HepG2 (cell line): ENCODE measurements at regions not wholly inside any gene's neighbourhood (a gene's known extent, or its start where the extent isn't known, plus 50 kb on each side); places are given as distances from the start of the nearest gene placed in this dataset.

Experiments
- ATAC-seq: fragments of 200-7000 bp; cut with Tn5 transposase; 3 replicates; pipeline ENCODE4 v1.9.1; 2020; ENCODE audit warnings: mild to moderate bottlenecking, moderate library complexity
- BruUV-seq: library from RNA; stranded (reverse); fragments of 400-500 nt; replicated peaks from 2 replicates; lab custom pipeline; 2021; lab: Mats Ljungman, UMichigan
- CTCF ChIA-PET: fragments of 300-600 bp; formaldehyde crosslinking; extraction: SDS; loops from one replicate; lab custom pipeline; 2021; ENCODE audit warnings: low total read pairs, inconsistent platforms, low intra/inter-chr PET ratio; lab: Yijun Ruan, JAX
- POLR2A ChIA-PET: fragments of 350-600 bp; sonication (Branson Sonifier 250); formaldehyde crosslinking; loops from one replicate; lab custom pipeline; 2020; ENCODE audit warnings: antibody characterized with exemption, inconsistent platforms; lab: Yijun Ruan, JAX
- DNase-seq: peaks from one replicate; pipeline ENCODE4 v3.0.0-alpha.2; 2015; ENCODE audit warnings: low spot score
- FAIRE-seq: peaks from 3 replicates; lab custom pipeline; 2011; peaks lifted over from hg19 to GRCh38; lab: Jason Lieb, UNC
- H2AFZ ChIP-seq: one replicate; pipeline ENCODE4 v1.6.1; 2011; ENCODE audit warnings: low read length, inconsistent platforms
- H3K27ac ChIP-seq: fragments of 300-600 bp; 3 replicates; pipeline ENCODE4 v1.8.0; 2011; ENCODE audit warnings: mixed run types, mild to moderate bottlenecking, mixed read lengths, low read length, inconsistent platforms; ENCODE audit not compliant: insufficient read depth; ENCODE audit errors: extremely low read length
- H3K27me3 ChIP-seq, 2 experiments: fragments of 200-600 bp in 1 of 2; 2 replicates in 1 of 2; 3 replicates in 1 of 2; pipeline versions ENCODE4 v1.6.0 to v1.8.0; 2011; ENCODE audit warnings: low read length in 2 of 2, mild to moderate bottlenecking in 2 of 2, moderate library complexity in 2 of 2, inconsistent platforms in 1 of 2; ENCODE audit not compliant: insufficient read depth in 2 of 2, control insufficient read depth in 1 of 2
- H3K36me3 ChIP-seq, 2 experiments: fragments of 200-600 bp in 1 of 2; replicated peaks in 1 of 2; 2 replicates in 1 of 2; 3 replicates in 1 of 2; pipeline versions ENCODE4 v1.5.1 to v1.8.0; 2011; ENCODE audit warnings: low read length in 2 of 2, inconsistent platforms in 1 of 2; ENCODE audit not compliant: insufficient read depth in 2 of 2, control insufficient read depth in 1 of 2
- H3K4me1 ChIP-seq: 2 replicates; pipeline ENCODE4 v1.5.1; 2012; ENCODE audit warnings: low read length, inconsistent platforms; ENCODE audit not compliant: insufficient read depth
- H3K4me2 ChIP-seq: 2 replicates; pipeline ENCODE4 v1.6.0; 2011; ENCODE audit warnings: low read depth, low read length, inconsistent platforms
- H3K4me3 ChIP-seq, 3 experiments: fragments of 200-600 bp in 1 of 3; sonication (generic), shearing (Covaris generic) in 1 of 3; replicated peaks in 1 of 3; 2 replicates each; pipeline ENCODE4 v1.5.1; 2011 to 2016; ENCODE audit warnings: low read length in 3 of 3, inconsistent platforms in 2 of 3, low read depth in 2 of 3, mild to moderate bottlenecking in 2 of 3, control low read depth in 1 of 3, mixed read lengths in 1 of 3; ENCODE audit not compliant: insufficient read depth in 1 of 3
- H3K79me2 ChIP-seq: one replicate; pipeline ENCODE4 v1.6.1; 2011; ENCODE audit warnings: low read length, inconsistent platforms; ENCODE audit not compliant: insufficient read depth
- H3K9ac ChIP-seq: 2 replicates; pipeline ENCODE4 v1.6.0; 2011; ENCODE audit warnings: mild to moderate bottlenecking, low read depth, low read length, inconsistent platforms; ENCODE audit not compliant: insufficient read depth
- H3K9me3 ChIP-seq: 2 replicates; pipeline ENCODE4 v1.5.1; 2012; ENCODE audit warnings: mild to moderate bottlenecking, low read length
- H4K20me1 ChIP-seq: 2 replicates; pipeline ENCODE4 v1.6.0; 2011; ENCODE audit warnings: inconsistent platforms, mild to moderate bottlenecking, low read length, moderate library complexity; ENCODE audit not compliant: insufficient read depth
- AKNA ChIP-seq: sonication (generic); formaldehyde crosslinking; IDR thresholded peaks from 2 replicates; pipeline ENCODE4 v1.4.0; 2020; ENCODE audit warnings: missing genetic modification reagents, borderline replicate concordance
- CEBPG ChIP-seq: IDR thresholded peaks from 2 replicates; pipeline ENCODE4 v1.6.1; 2016
- HMG20B ChIP-seq: conservative IDR thresholded peaks from 2 replicates; pipeline ENCODE4 v1.6.1; 2016; ENCODE audit warnings: missing genetic modification reagents, missing compliant biosample characterization
- JUNB ChIP-seq: sonication (generic); formaldehyde crosslinking; IDR thresholded peaks from 2 replicates; pipeline ENCODE4 v1.8.0; 2022; ENCODE audit warnings: missing genetic modification reagents, mild to moderate bottlenecking, borderline replicate concordance
- MEIS2 ChIP-seq: sonication (generic); formaldehyde crosslinking; IDR thresholded peaks from 2 replicates; pipeline ENCODE4 v1.9.0; 2021; ENCODE audit warnings: mild to moderate bottlenecking, missing genetic modification reagents
- MXD4 ChIP-seq: IDR thresholded peaks from 2 replicates; pipeline ENCODE4 v1.6.1; 2016; ENCODE audit warnings: mild to moderate bottlenecking, missing biosample characterization, missing genetic modification reagents
- RFX1 ChIP-seq: fragments of 450-650 bp; IDR thresholded peaks from 2 replicates; pipeline ENCODE4 v1.6.1; 2017
- ZFP41 ChIP-seq: sonication (generic); formaldehyde crosslinking; IDR thresholded peaks from 2 replicates; pipeline ENCODE4 v1.4.0; 2020; ENCODE audit warnings: mild to moderate bottlenecking, missing genetic modification reagents, borderline replicate concordance
- ZNF10 ChIP-seq: sonication (generic); formaldehyde crosslinking; IDR thresholded peaks from 2 replicates; pipeline ENCODE4 v1.4.0; 2020; ENCODE audit warnings: mild to moderate bottlenecking, low read depth, missing genetic modification reagents, borderline replicate concordance
- ZNF18 ChIP-seq: sonication (generic); formaldehyde crosslinking; IDR thresholded peaks from 2 replicates; pipeline ENCODE4 v1.8.0; 2022; ENCODE audit warnings: mild to moderate bottlenecking, missing genetic modification reagents; ENCODE audit not compliant: insufficient replicate concordance
- ZNF224 ChIP-seq: sonication (generic); formaldehyde crosslinking; IDR thresholded peaks from 2 replicates; pipeline ENCODE4 v1.5.0; 2020; ENCODE audit warnings: mild to moderate bottlenecking, missing genetic modification reagents
- ZNF619 ChIP-seq: sonication (generic); formaldehyde crosslinking; IDR thresholded peaks from 2 replicates; pipeline ENCODE4 v1.4.0; 2020; ENCODE audit warnings: mild to moderate bottlenecking, missing genetic modification reagents
- ZNF772 ChIP-seq: sonication (generic); formaldehyde crosslinking; IDR thresholded peaks from 2 replicates; pipeline ENCODE4 v1.5.0; 2020; ENCODE audit warnings: mild to moderate bottlenecking, missing genetic modification reagents
- ZSCAN25 ChIP-seq: sonication (generic); formaldehyde crosslinking; IDR thresholded peaks from 2 replicates; pipeline ENCODE4 v1.8.0; 2022; ENCODE audit warnings: mild to moderate bottlenecking, missing genetic modification reagents
- WGBS: methylation state at CpG from one replicate; pipeline ENCODE4 v1.1.6; 2017; ENCODE audit warnings: low lambda C conversion rate; 5-methylcytosine and 5-hydroxymethylcytosine counted together
- in situ Hi-C: cut with HindIII; loops from 2 replicates; pipeline ENCODE4 v1.10.0; 2017; ENCODE audit warnings: low pct_unique_long_range_greater_than_20kb; ENCODE audit not compliant: extremely low pct_ligation_motif_present
- intact Hi-C: fragments of 100-400 bp; cut with micrococcal nuclease; formaldehyde crosslinking; loops from one replicate; pipeline ENCODE4 v1.10.0; 2022; ENCODE audit not compliant: unreplicated experiment

GRCh38 chr12:42798811-42799438, 209.4 kb upstream of the PRICKLE1 start:
- Histone ChIP-seq H3K36me3 (no peaks in the 10 kb centered on the region), H3K4me1 (no peaks in the 10 kb centered on the region), H3K27me3 (no peaks in the 10 kb centered on the region), H4K20me1 (no peaks in the 10 kb centered on the region), H3K4me3 (no peak overlapping the region), H3K4me2 (no peak overlapping the region), H2AFZ (no peak overlapping the region), H3K27ac (no peak overlapping the region), H3K9ac (no peak overlapping the region), H3K9me3 (no peaks in the 10 kb centered on the region), H3K79me2 (no peaks in the 10 kb centered on the region)
- CTCF ChIA-PET: no interaction called here
- TF ChIP-seq MXD4: no peak
- DNase-seq (no peak), FAIRE-seq (no peak), ATAC-seq (no peak)
- POLR2A ChIA-PET: no interaction called here
- intact Hi-C loops: no loop called here
- 6% methylated on average over 2 of the region's 2 CpGs for WGBS
- BruUV-seq: no TSS peak
- in situ Hi-C loops: no loop called here

GRCh38 chr12:42794806-42795205, 205.3 kb upstream of the PRICKLE1 start:
- Histone ChIP-seq H3K27me3 (no peaks in the 10 kb centered on the region), H3K79me2 (no peaks in the 10 kb centered on the region), H3K9me3 (no peaks in the 10 kb centered on the region), H3K4me1 (no peaks in the 10 kb centered on the region), H3K27ac (no peak overlapping the region), H2AFZ (no peak overlapping the region), H3K36me3 (no peaks in the 10 kb centered on the region), H4K20me1 (no peaks in the 10 kb centered on the region), H3K4me2 (no peak overlapping the region), H3K4me3 (no peak overlapping the region), H3K9ac (no peak overlapping the region)
- BruUV-seq: no TSS peak
- intact Hi-C loops: no loop called here
- DNase-seq: no peak
- no peak for ATAC-seq
- CTCF ChIA-PET: no interaction called here
- in situ Hi-C loops: no loop called here
- POLR2A ChIA-PET: no interaction called here
- FAIRE-seq: no peak
- 1% methylated on average over 2 of the region's 2 CpGs for WGBS
- TF ChIP-seq ZSCAN25 (CRISPR knock-in tag) (no peak), CEBPG (CRISPR knock-in tag) (no peak), AKNA (CRISPR knock-in tag) (no peak), ZNF772 (CRISPR knock-in tag) (no peak), ZNF10 (CRISPR knock-in tag) (no peak), JUNB (CRISPR knock-in tag) (no peak), ZNF18 (CRISPR knock-in tag) (no peak), HMG20B (no peak), ZFP41 (no peak), MEIS2 (CRISPR knock-in tag) (no peak), ZNF224 (CRISPR knock-in tag) (no peak), RFX1 (no peak), ZNF619 (CRISPR knock-in tag) (no peak)
